ENCODE measurements at regions not wholly inside any gene's neighbourhood (a gene's known extent, or its start where the extent isn't known, plus 50 kb on each side); places are given as distances from the start of the nearest gene placed in this dataset.
A peak's percentile ranks its signal among the peaks of the same experiment; 100 is the strongest.

DNA sequence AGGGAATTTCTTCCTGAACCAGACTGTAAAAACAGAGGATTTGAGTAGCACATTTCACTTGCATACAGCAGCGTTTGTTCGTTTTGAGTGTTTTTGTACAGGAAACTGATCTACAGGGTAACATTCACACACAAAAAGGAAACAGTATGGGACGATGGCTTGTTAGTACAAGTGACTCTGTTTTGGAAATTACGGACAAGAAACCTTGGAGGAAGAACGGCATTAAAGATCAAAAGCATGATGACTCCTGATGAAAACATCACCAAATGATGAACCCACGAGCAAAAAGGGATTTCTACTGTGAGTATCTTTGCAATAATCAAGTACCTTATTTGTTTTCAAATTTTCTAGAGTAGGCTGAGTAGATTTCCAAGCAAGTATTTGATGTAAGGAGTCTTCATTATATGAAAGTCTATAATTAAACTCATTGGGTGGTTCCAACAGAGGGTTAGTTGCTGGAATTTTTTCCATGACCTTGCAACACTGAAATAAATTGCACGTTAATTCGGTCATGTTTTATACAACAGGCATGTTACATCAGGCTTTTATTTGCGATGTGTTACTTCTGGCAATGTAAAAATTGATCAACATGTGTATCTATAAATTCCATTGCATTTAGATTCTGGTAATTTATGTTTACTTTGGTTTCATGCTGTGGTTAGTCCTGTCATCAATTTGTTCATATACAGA lies 76.7 kb upstream of the KCNK2 start:
- Mint-ChIP-seq H3K27ac (peak overlapping the region; percentile 1), H3K9me3 (peaks cover 7% of the 10 kb centered on the region), H3K36me3 (no peaks in the 10 kb centered on the region), H3K4me3 (peak overlapping the region; percentile 74), H3K4me1 (ENCODE audit: unreplicated experiment) (peaks cover 27% of the 10 kb centered on the region), H3K27me3 (peaks cover 3% of the 10 kb centered on the region)
- DNase-seq (ENCODE audit: extremely low spot score, unreplicated experiment) = no peak
- TF ChIP-seq, protein P1, sequence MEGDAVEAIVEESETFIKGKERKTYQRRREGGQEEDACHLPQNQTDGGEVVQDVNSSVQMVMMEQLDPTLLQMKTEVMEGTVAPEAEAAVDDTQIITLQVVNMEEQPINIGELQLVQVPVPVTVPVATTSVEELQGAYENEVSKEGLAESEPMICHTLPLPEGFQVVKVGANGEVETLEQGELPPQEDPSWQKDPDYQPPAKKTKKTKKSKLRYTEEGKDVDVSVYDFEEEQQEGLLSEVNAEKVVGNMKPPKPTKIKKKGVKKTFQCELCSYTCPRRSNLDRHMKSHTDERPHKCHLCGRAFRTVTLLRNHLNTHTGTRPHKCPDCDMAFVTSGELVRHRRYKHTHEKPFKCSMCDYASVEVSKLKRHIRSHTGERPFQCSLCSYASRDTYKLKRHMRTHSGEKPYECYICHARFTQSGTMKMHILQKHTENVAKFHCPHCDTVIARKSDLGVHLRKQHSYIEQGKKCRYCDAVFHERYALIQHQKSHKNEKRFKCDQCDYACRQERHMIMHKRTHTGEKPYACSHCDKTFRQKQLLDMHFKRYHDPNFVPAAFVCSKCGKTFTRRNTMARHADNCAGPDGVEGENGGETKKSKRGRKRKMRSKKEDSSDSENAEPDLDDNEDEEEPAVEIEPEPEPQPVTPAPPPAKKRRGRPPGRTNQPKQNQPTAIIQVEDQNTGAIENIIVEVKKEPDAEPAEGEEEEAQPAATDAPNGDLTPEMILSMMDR (conservative IDR thresholded peaks at IDR 0.05) = no peak

DNA sequence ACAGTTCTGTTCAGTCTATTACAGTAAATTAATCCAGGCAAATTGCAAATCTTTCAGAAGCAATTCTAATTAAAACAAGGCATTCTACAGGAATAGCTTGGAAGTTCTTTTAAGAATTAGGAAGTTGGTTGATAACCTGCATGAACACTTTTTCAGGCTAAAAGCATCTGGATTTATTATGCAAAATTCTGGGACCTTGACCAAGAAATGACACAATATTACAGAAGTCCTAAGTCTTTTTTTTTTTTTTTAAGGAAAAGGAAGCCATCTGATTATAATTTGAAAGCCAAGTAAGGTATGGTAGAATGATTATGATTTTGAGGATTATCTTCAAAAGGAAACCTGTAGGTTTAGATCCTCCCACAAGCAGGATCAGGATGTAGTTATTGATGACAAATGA lies 74.7 kb upstream of the KCNK2 start:
- TF ChIP-seq, protein P1 (conservative IDR thresholded peaks at IDR 0.05) = no peak
- Mint-ChIP-seq H3K27me3 (no peaks in the 10 kb centered on the region), H3K36me3 (no peaks in the 10 kb centered on the region), H3K4me3 (no peak overlapping the region), H3K27ac (no peak overlapping the region), H3K4me1 (ENCODE audit: unreplicated experiment) (peaks cover 27% of the 10 kb centered on the region), H3K9me3 (peaks cover 7% of the 10 kb centered on the region)
- no peak for DNase-seq (ENCODE audit: extremely low spot score, unreplicated experiment)

DNA sequence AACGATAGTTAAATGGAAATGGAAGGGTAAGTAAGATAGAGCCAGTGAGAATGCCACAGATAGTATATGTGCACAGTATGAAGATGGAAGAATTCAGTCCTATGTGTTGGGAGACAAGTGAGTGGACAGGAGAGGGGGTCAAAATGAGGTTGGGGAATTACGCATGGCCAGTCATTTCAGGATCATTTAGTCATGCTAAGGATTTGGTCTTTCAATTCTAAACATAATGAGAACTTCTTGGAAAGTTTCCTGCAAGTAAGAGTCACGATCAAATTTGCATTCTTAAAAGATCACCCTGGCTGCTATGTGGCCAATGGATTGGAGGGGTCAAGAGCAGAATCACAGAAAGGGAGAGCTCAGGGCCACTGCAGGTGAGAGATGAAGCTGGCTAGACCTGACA lies 64.0 kb upstream of the KCNK2 start:
- Mint-ChIP-seq H3K9me3 (peaks cover 3% of the 10 kb centered on the region), H3K27me3 (peaks cover 4% of the 10 kb centered on the region), H3K36me3 (no peaks in the 10 kb centered on the region), H3K4me1 (ENCODE audit: unreplicated experiment) (peaks cover 4% of the 10 kb centered on the region), H3K27ac (no peak overlapping the region), H3K4me3 (no peak overlapping the region)
- no peak for DNase-seq (ENCODE audit: extremely low spot score, unreplicated experiment)
- TF ChIP-seq, protein P1 (conservative IDR thresholded peaks at IDR 0.05) = no peak

GRCh38 chr1:215022204-215022603 lies 60.3 kb upstream of the KCNK2 start:
- peaks cover 4% of the 10 kb centered on the region for H3K27me3 Mint-ChIP-seq
- no peak for DNase-seq (ENCODE audit: extremely low spot score, unreplicated experiment)
- no peak overlapping the region for H3K27ac Mint-ChIP-seq
- H3K4me3 Mint-ChIP-seq = no peak overlapping the region
- peaks cover 4% of the 10 kb centered on the region for H3K4me1 Mint-ChIP-seq (ENCODE audit: unreplicated experiment)
- H3K36me3 Mint-ChIP-seq = no peaks in the 10 kb centered on the region
- peaks cover 2% of the 10 kb centered on the region for H3K9me3 Mint-ChIP-seq
- TF ChIP-seq, protein P1 (conservative IDR thresholded peaks at IDR 0.05) = no peak

- Mint-ChIP-seq H3K27ac (no peak overlapping the region), H3K27me3 (peaks cover 4% of the 10 kb centered on the region)
Observed at GRCh38 chr1:215022741-215023141, 59.8 kb upstream of the KCNK2 start.

More at GRCh38 chr1:215022741-215023141, 59.8 kb upstream of the KCNK2 start:
- H3K36me3 Mint-ChIP-seq = no peaks in the 10 kb centered on the region
- H3K4me1 Mint-ChIP-seq (ENCODE audit: unreplicated experiment) = peaks cover 4% of the 10 kb centered on the region
- no peak overlapping the region for H3K4me3 Mint-ChIP-seq
- TF ChIP-seq, protein P1 (conservative IDR thresholded peaks at IDR 0.05) = no peak
- DNase-seq (ENCODE audit: extremely low spot score, unreplicated experiment) = no peak
- no peaks in the 10 kb centered on the region for H3K9me3 Mint-ChIP-seq

Measured in type B pancreatic cell (in vitro differentiated cells).